ENCODE measurements at regions not wholly inside any gene's neighbourhood (a gene's known extent, or its start where the extent isn't known, plus 50 kb on each side); places are given as distances from the start of the nearest gene placed in this dataset.

- Histone ChIP-seq H3K4me1 (replicated peaks in 1 of 4; ENCODE audit: control insufficient read depth in 3 of 4, insufficient read depth in 4 of 4, low read length in 3 of 4) (no peaks in the 10 kb centered on the region), H2AFZ (ENCODE audit: low read length) (0 out of 2 replicates have a peak overlapping the region, but pooled peaks have one; percentile 12), H2BK12ac (ENCODE audit: low read depth, low read length) (no peak overlapping the region), H2AK5ac (ENCODE audit: low read depth, low read length) (no peak overlapping the region), H3K27me3 (replicated peaks in 1 of 4; ENCODE audit: control insufficient read depth in 3 of 4, extremely low read depth in 1 of 4, insufficient read depth in 3 of 4, low read length in 3 of 4) (no peaks in the 10 kb centered on the region), H3K23ac (ENCODE audit: insufficient read length) (no peak overlapping the region), H3K4ac (replicated peaks; ENCODE audit: insufficient read length, low read depth, low read length) (no peak overlapping the region), H3K79me1 (ENCODE audit: low read depth, low read length) (no peaks in the 10 kb centered on the region), H3K4me3 (ENCODE audit: extremely low read depth in 1 of 4, insufficient read depth in 2 of 4, low read depth in 3 of 4, low read length in 4 of 4) (no peak overlapping the region), H3K27ac (ENCODE audit: low read depth, low read length) (no peak overlapping the region), H3K56ac (replicated peaks; ENCODE audit: insufficient read length, low read depth, low read length) (no peak overlapping the region), H3K36me3 (ENCODE audit: control insufficient read depth in 2 of 4, insufficient read depth in 4 of 4, low read length in 3 of 4) (no peaks in the 10 kb centered on the region), H3K18ac (ENCODE audit: extremely low read depth, low read length) (no peak overlapping the region), H3K79me2 (ENCODE audit: control insufficient read depth in 1 of 2, insufficient read depth in 2 of 2, low read length in 2 of 2) (no peaks in the 10 kb centered on the region), H3K23me2 (ENCODE audit: low read depth, low read length) (no peaks in the 10 kb centered on the region), H3K9me3 (ENCODE audit: insufficient read depth in 2 of 2, low read depth in 1 of 2, low read length in 1 of 2) (peaks cover 3 to 6% of the 10 kb centered on the region in 2 experiments; a peak in 3 of 4 replicates), H2BK5ac (ENCODE audit: low read depth, low read length) (no peak overlapping the region), H2BK20ac (ENCODE audit: low read length) (no peak overlapping the region), H4K8ac (ENCODE audit: extremely low read depth, insufficient read depth, low read length) (no peak overlapping the region), H3K4me2 (ENCODE audit: insufficient read depth in 1 of 2, low read depth in 2 of 2, low read length in 2 of 2) (no peak overlapping the region), H4K5ac (ENCODE audit: insufficient read length, low read depth, low read length) (no peak overlapping the region), H3K9ac (replicated peaks in 1 of 4; ENCODE audit: extremely low read depth in 1 of 4, low read depth in 3 of 4, low read length in 3 of 4) (no peak overlapping the region), H4K91ac (replicated peaks; ENCODE audit: insufficient read length, low read length) (no peak overlapping the region), H3K14ac (ENCODE audit: insufficient read length) (no peak overlapping the region), H4K20me1 (replicated peaks in 1 of 2; ENCODE audit: control insufficient read depth in 1 of 2, insufficient read depth in 2 of 2, low read length in 2 of 2) (no peaks in the 10 kb centered on the region), H2BK120ac (replicated peaks; ENCODE audit: low read depth, low read length) (no peak overlapping the region), H2BK15ac (ENCODE audit: low read length) (no peak overlapping the region)
- CTCF ChIA-PET (ENCODE audit: partially characterized antibody) = no interaction called here
- POLR2A ChIA-PET (ENCODE audit: partially characterized antibody) = no interaction called here
- FAIRE-seq (no peak), DNase-seq (ENCODE audit: low read depth in 1 of 2, low spot score in 2 of 2) (no peak)
- 95% methylated on average over 2 of the region's 2 CpGs; no CpG with 5 or more reads in 1 of the 2 experiments for WGBS, 2 experiments (ENCODE audit: extremely low coverage in 1 of 2, insufficient coverage in 1 of 2, insufficient read length in 1 of 2, insufficient replicate concordance in 2 of 2, low coverage in 1 of 2, low lambda C conversion rate in 2 of 2, missing lambda C conversion rate in 1 of 2)
- TF ChIP-seq SUZ12 (IDR thresholded peaks at IDR 0.05; ENCODE audit: low read length) (no peak), CREB1 (IDR thresholded peaks at IDR 0.05) (no peak), HDAC2 (IDR thresholded peaks at IDR 0.05; ENCODE audit: borderline replicate concordance in 1 of 2, low read depth in 2 of 2, low read length in 2 of 2) (no peak), CHD1 (IDR thresholded peaks at IDR 0.05; ENCODE audit: low read depth, low read length) (no peak), SRF (IDR thresholded peaks at IDR 0.05; ENCODE audit: low read depth, low read length) (no peak), USF2 (IDR thresholded peaks at IDR 0.05; ENCODE audit: low read length) (no peak), TCF12 (IDR thresholded peaks at IDR 0.05; ENCODE audit: low read depth, low read length) (no peak), NANOG (IDR thresholded peaks at IDR 0.05; ENCODE audit: insufficient read depth, low read depth, low read length, poor library complexity, severe bottlenecking) (no peak), BCL11A (IDR thresholded peaks at IDR 0.05; ENCODE audit: low read depth in 2 of 2, low read length in 2 of 2) (no peak), SIRT6 (IDR thresholded peaks at IDR 0.05; ENCODE audit: low read length) (no peak), ZNF274 (IDR thresholded peaks at IDR 0.05; ENCODE audit: borderline replicate concordance, extremely low read depth, low read length) (no peak), KDM5A (IDR thresholded peaks at IDR 0.05; ENCODE audit: low read length) (no peak)
- TF ChIP-seq, protein P1, sequence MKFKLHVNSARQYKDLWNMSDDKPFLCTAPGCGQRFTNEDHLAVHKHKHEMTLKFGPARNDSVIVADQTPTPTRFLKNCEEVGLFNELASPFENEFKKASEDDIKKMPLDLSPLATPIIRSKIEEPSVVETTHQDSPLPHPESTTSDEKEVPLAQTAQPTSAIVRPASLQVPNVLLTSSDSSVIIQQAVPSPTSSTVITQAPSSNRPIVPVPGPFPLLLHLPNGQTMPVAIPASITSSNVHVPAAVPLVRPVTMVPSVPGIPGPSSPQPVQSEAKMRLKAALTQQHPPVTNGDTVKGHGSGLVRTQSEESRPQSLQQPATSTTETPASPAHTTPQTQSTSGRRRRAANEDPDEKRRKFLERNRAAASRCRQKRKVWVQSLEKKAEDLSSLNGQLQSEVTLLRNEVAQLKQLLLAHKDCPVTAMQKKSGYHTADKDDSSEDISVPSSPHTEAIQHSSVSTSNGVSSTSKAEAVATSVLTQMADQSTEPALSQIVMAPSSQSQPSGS (IDR thresholded peaks at IDR 0.05; ENCODE audit: low read length) = no peak
Observed at GRCh38 chr11:112856591-112856990, 104.6 kb upstream of the NCAM1 start.

Measured in H1 (cell line).